ENCODE measurements at regions not wholly inside any gene's neighbourhood (a gene's known extent, or its start where the extent isn't known, plus 50 kb on each side); places are given as distances from the start of the nearest gene placed in this dataset.

DNA sequence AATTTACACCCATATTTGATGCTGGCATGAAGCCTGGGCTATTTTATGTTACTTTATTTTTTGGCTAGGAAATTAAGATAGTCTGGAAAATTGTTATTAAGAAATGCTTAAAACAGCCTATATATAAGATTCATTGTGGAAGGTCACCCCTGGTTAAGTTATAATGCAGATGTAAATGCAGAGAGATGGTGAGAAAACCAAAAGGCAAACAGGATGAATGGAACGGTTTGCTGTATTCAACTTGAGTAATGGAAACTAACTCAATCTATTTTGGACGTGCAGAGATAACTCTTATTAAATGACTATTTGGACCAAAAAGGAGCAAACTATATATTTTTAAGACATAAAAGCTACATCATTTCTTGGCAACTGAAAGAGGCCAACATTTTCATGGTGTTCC is 446.3 kb upstream of the FRG1 start:
- H3K4me1 ChIP-seq, result no peaks in the 10 kb centered on the region
- intact Hi-C loops (cut with DNase I; ENCODE audit: low total_unique reads), result no loop called here
- WGBS, 5 donors, result 83 to 93% (median 89%) methylated on average over 2 of the region's 2 CpGs
- no peak overlapping the region for H3K27ac ChIP-seq
- TF ChIP-seq POLR2A (IDR thresholded peaks at IDR 0.05), result no peak
- no peaks in the 10 kb centered on the region for H3K9me3 ChIP-seq
- H3K27me3 ChIP-seq (replicated peaks in 1 of 7), result no peaks in the 10 kb centered on the region
- no peak for DNase-seq
- no peaks in the 10 kb centered on the region for H3K36me3 ChIP-seq
- H3K4me3 ChIP-seq, result no peak overlapping the region

DNA sequence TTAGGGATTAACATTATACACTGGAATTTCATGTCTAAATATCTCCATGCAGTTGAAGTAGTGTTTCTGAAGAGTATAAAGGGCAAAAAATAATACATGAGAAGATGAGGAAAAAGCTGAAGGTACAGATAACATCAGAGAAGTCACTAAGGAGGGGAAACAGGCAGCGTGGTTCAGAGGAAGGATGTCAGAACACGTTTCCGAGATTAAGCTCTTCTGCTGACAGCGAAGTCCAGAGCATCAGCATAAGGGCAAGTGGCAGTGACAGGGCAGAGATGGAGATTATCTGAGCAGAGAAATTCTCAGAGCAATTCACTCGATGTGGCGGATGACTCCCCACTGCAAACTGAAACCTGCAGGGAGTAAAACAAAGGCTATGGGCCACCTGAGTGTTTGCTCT is 443.2 kb upstream of the FRG1 start:
- Histone ChIP-seq H3K4me3 (no peak overlapping the region), H3K4me1 (no peaks in the 10 kb centered on the region), H3K27ac (no peak overlapping the region), H3K36me3 (no peaks in the 10 kb centered on the region), H3K27me3 (replicated peaks in 1 of 7) (no peaks in the 10 kb centered on the region), H3K9me3 (peaks cover 0 to 7% (median 0%) of the 10 kb centered on the region in 8 donors)
- TF ChIP-seq, protein P1, sequence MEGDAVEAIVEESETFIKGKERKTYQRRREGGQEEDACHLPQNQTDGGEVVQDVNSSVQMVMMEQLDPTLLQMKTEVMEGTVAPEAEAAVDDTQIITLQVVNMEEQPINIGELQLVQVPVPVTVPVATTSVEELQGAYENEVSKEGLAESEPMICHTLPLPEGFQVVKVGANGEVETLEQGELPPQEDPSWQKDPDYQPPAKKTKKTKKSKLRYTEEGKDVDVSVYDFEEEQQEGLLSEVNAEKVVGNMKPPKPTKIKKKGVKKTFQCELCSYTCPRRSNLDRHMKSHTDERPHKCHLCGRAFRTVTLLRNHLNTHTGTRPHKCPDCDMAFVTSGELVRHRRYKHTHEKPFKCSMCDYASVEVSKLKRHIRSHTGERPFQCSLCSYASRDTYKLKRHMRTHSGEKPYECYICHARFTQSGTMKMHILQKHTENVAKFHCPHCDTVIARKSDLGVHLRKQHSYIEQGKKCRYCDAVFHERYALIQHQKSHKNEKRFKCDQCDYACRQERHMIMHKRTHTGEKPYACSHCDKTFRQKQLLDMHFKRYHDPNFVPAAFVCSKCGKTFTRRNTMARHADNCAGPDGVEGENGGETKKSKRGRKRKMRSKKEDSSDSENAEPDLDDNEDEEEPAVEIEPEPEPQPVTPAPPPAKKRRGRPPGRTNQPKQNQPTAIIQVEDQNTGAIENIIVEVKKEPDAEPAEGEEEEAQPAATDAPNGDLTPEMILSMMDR (IDR thresholded peaks at IDR 0.05 in 8 of 11, conservative IDR thresholded peaks at IDR 0.05 in 3 of 11), result no peak
- TF ChIP-seq POLR2AphosphoS5 (IDR thresholded peaks at IDR 0.05) (no peak), POLR2A (IDR thresholded peaks at IDR 0.05) (no peak)
- no peak for DNase-seq
- intact Hi-C loops (cut with DNase I; ENCODE audit: low total_unique reads), result no loop called here
- WGBS, 5 donors, result 11 to 21% (median 14%) methylated on average over 6 of the region's 6 CpGs

DNA sequence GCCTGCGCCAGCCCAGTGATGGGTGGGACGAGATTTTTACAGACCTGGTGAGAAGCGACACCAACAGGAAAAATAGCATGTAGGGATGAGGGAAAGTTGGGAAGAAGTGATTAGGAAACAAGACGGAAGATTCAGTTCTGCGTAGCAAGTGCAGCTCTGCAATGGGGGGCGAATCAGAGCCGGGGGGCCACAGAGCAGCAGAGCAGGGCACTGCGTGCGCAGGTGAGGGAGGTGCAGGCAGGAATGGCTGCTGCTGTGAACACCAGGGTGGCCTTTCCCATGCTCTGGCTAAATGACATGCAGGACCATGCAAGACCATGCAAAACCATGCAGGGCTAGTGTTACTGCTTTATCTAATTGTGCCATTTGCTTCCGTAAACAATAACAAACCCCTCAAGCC is 442.7 kb upstream of the FRG1 start:
- TF ChIP-seq, protein P1 (IDR thresholded peaks at IDR 0.05 in 8 of 11, conservative IDR thresholded peaks at IDR 0.05 in 3 of 11), result no peak
- TF ChIP-seq POLR2AphosphoS5 (IDR thresholded peaks at IDR 0.05) (no peak), POLR2A (IDR thresholded peaks at IDR 0.05) (no peak)
- Histone ChIP-seq H3K36me3 (no peaks in the 10 kb centered on the region), H3K27ac (no peak overlapping the region), H3K9me3 (peaks cover 0 to 7% (median 0%) of the 10 kb centered on the region in 8 donors), H3K4me3 (no peak overlapping the region), H3K4me1 (no peaks in the 10 kb centered on the region), H3K27me3 (replicated peaks in 1 of 7) (no peaks in the 10 kb centered on the region)
- WGBS, 5 donors, result 82 to 90% (median 88%) methylated on average over 10 of the region's 10 CpGs
- intact Hi-C loops (cut with DNase I; ENCODE audit: low total_unique reads), result no loop called here
- no peak for DNase-seq

DNA sequence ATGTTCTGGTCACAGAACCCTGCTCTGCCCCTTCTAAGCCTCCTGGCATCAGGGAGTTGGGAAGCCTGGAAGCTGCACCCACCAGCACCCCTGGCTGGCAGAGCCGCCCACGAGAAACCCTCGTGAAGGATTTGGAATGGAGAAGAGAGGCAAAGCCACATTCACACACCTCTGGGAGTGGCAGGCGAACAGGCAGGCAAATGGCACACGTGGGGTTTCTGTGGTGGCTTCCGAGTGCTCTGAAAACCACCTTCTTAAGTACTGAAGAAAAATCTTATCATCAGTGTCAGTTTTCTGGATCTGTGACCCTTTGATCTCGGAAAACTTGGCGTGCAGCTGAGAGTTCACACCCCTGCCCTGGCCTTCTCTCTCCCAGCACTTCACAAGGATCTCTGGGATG is 442.2 kb upstream of the FRG1 start:
- intact Hi-C loops (cut with DNase I; ENCODE audit: low total_unique reads), result no loop called here
- H3K4me3 ChIP-seq, result no peak overlapping the region
- DNase-seq, result no peak
- H3K27me3 ChIP-seq (replicated peaks in 1 of 7), result no peaks in the 10 kb centered on the region
- peaks cover 0 to 7% (median 0%) of the 10 kb centered on the region in 8 donors for H3K9me3 ChIP-seq
- H3K27ac ChIP-seq, result no peak overlapping the region
- WGBS, 5 donors, result 63 to 85% (median 74%) methylated on average over 8 of the region's 8 CpGs
- TF ChIP-seq, protein P1 (IDR thresholded peaks at IDR 0.05 in 8 of 11, conservative IDR thresholded peaks at IDR 0.05 in 3 of 11), result no peak
- no peak for TF ChIP-seq POLR2A (IDR thresholded peaks at IDR 0.05)
- TF ChIP-seq POLR2AphosphoS5 (IDR thresholded peaks at IDR 0.05), result no peak
- H3K4me1 ChIP-seq, result no peaks in the 10 kb centered on the region
- no peaks in the 10 kb centered on the region for H3K36me3 ChIP-seq

DNA sequence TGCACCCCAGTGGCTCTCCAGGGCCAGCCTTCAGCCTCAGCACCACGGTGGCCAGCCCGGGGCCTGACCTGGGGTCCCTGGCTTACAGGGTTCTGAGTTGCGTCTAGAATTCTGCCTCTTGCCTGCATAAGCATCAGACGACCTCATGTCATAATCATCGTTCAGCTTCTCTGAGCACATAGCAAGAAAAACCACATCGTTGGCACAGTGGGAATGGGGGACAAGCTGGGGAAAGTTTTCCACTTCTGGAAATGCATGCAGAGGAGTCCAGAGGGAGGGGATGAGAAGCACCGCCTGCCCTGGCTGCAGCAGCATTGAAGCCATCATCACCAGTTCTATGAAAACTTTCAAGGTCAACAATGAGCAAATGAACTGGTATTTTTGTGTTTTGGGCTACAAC is 441.0 kb upstream of the FRG1 start:
- no peak overlapping the region for H3K4me3 ChIP-seq
- 82 to 91% (median 87%) methylated on average over 7 of the region's 7 CpGs for WGBS, 5 donors
- peaks cover 0 to 7% (median 0%) of the 10 kb centered on the region in 8 donors for H3K9me3 ChIP-seq
- TF ChIP-seq POLR2A (IDR thresholded peaks at IDR 0.05) (no peak), POLR2AphosphoS5 (IDR thresholded peaks at IDR 0.05) (no peak)
- TF ChIP-seq, protein P1 (IDR thresholded peaks at IDR 0.05 in 8 of 11, conservative IDR thresholded peaks at IDR 0.05 in 3 of 11), result no peak
- intact Hi-C loops (cut with DNase I; ENCODE audit: low total_unique reads), result no loop called here
- no peaks in the 10 kb centered on the region for H3K36me3 ChIP-seq
- H3K27ac ChIP-seq, result no peak overlapping the region
- no peaks in the 10 kb centered on the region for H3K4me1 ChIP-seq
- no peak for DNase-seq
- H3K27me3 ChIP-seq (replicated peaks in 1 of 7), result no peaks in the 10 kb centered on the region

All from spleen (tissue), 11 donors.